ENCODE measurements at regions not wholly inside any gene's neighbourhood (a gene's known extent, or its start where the extent isn't known, plus 50 kb on each side); places are given as distances from the start of the nearest gene placed in this dataset.

DNA sequence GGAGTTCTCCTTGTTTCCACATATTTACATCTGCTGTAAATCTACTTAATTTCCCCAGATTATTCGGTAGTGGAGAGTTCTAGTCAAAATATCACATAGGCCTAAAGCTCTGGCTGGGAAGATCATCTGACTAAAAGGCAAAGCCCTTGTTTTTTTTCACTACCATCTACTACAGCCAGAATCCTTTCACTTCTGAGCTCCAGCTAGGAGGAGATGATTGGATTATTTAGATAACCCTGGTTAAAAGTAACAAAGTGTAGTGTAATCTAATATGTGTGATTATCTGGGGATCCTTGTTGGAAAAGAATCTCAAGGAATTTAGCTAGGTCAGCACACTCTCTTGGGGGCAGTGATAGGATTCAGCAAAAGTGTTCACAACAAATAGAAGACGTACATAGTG, 125.4 kb downstream of the DYRK2 start:
- Histone ChIP-seq H3K4me1 (no peaks in the 10 kb centered on the region), H3K27ac (no peak overlapping the region), H3K4me2 (no peak overlapping the region), H3K9me3 (no peaks in the 10 kb centered on the region), H3K4me3 (no peak overlapping the region)
- TF ChIP-seq ZSCAN20 (CRISPR knock-in tag; IDR thresholded peaks at IDR 0.05): no peak
- TF ChIP-seq MAFK (IDR thresholded peaks at IDR 0.05; ENCODE audit: partially characterized antibody): no peak
- no peak for TF ChIP-seq EHMT2 (IDR thresholded peaks at IDR 0.05; ENCODE audit: low read depth)
- no peak for TF ChIP-seq GATA3 (IDR thresholded peaks at IDR 0.05; ENCODE audit: borderline replicate concordance)
- no peak for TF ChIP-seq TFCP2L1 (CRISPR knock-in tag; IDR thresholded peaks at IDR 0.05)
- no peak for TF ChIP-seq HOXB5 (CRISPR knock-in tag; IDR thresholded peaks at IDR 0.05)
- TF ChIP-seq RAD21 (conservative IDR thresholded peaks at IDR 0.05 in 1 of 2, IDR thresholded peaks at IDR 0.05 in 1 of 2): no peak
- FAIRE-seq (no peak), ATAC-seq (no peak), DNase-seq (ENCODE audit: low read depth in 1 of 2, low spot score in 1 of 2) (no peak)
- POLR2A ChIA-PET: no interaction called here
- 43% methylated on average over 2 of the region's 2 CpGs for WGBS (ENCODE audit: missing lambda C conversion rate)
- CTCF ChIA-PET: no interaction called here

DNA sequence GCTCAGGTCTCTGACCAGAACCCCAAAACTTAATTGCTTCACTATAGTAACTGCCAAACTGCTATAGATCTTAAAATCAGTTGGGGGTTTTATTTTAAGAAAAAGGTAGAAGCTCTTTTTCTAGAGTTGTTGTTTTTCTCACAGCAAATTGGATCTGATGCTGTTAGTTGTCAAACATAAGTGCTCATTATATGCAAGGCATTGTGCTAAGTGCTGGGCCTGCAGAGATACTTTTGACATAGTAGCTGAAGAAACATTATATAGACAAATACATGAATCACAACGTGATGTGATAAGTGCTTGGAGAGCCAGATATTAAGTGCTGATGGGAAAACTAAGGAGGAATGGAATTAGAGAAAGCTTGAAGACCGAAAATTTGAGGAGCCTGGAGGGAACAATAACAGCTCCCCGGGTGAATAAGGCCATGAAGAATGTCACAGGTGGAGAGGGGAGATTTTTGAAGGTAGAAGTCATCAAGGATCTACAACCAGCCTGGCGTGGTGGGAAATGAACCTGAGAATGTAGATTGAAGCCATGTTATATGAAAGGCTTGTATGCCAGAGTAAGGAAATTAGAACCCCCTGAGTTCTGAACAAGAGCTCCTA, 126.5 kb downstream of the DYRK2 start:
- TF ChIP-seq KDM5A (IDR thresholded peaks at IDR 0.05) (no peak), EHMT2 (IDR thresholded peaks at IDR 0.05; ENCODE audit: low read depth) (no peak), MAFK (IDR thresholded peaks at IDR 0.05; ENCODE audit: partially characterized antibody) (no peak), MAZ (IDR thresholded peaks at IDR 0.05; ENCODE audit: borderline replicate concordance, low read depth, low read length) (no peak), POLR2A (IDR thresholded peaks at IDR 0.05; ENCODE audit: low read length) (no peak), TFCP2L1 (CRISPR knock-in tag; IDR thresholded peaks at IDR 0.05) (no peak), KDM1A (IDR thresholded peaks at IDR 0.05; ENCODE audit: low read depth) (no peak), GATA3 (IDR thresholded peaks at IDR 0.05; ENCODE audit: borderline replicate concordance) (no peak), HOXA7 (CRISPR knock-in tag; IDR thresholded peaks at IDR 0.05) (no peak), HOXB5 (CRISPR knock-in tag; IDR thresholded peaks at IDR 0.05) (no peak), RCOR1 (IDR thresholded peaks at IDR 0.05; ENCODE audit: low read depth, low read length) (no peak), CHD2 (IDR thresholded peaks at IDR 0.05; ENCODE audit: low read length, partially characterized antibody) (no peak), NPAS2 (CRISPR knock-in tag; IDR thresholded peaks at IDR 0.05; ENCODE audit: borderline replicate concordance) (no peak), EHF (CRISPR knock-in tag; IDR thresholded peaks at IDR 0.05) (no peak), NR3C1 (IDR thresholded peaks at IDR 0.05) (no peak)
- TF ChIP-seq, protein P1, sequence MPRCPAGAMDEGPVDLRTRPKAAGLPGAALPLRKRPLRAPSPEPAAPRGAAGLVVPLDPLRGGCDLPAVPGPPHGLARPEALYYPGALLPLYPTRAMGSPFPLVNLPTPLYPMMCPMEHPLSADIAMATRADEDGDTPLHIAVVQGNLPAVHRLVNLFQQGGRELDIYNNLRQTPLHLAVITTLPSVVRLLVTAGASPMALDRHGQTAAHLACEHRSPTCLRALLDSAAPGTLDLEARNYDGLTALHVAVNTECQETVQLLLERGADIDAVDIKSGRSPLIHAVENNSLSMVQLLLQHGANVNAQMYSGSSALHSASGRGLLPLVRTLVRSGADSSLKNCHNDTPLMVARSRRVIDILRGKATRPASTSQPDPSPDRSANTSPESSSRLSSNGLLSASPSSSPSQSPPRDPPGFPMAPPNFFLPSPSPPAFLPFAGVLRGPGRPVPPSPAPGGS (IDR thresholded peaks at IDR 0.05): no peak
- TF ChIP-seq, protein P2, sequence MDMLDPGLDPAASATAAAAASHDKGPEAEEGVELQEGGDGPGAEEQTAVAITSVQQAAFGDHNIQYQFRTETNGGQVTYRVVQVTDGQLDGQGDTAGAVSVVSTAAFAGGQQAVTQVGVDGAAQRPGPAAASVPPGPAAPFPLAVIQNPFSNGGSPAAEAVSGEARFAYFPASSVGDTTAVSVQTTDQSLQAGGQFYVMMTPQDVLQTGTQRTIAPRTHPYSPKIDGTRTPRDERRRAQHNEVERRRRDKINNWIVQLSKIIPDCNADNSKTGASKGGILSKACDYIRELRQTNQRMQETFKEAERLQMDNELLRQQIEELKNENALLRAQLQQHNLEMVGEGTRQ (IDR thresholded peaks at IDR 0.05): no peak
- CTCF ChIA-PET: interaction anchor here (0.8 to 1.2 kb wide), 2 partner anchors 9 to 333 kb away, joined by 3 read pairs; no protein-coding TSS in a partner anchor
- Histone ChIP-seq H3K4me1 (no peaks in the 10 kb centered on the region), H3K9me3 (no peaks in the 10 kb centered on the region), H3K4me3 (no peak overlapping the region), H3K4me2 (no peak overlapping the region), H3K27ac (no peak overlapping the region)
- DNase-seq (ENCODE audit: low read depth in 1 of 2, low spot score in 1 of 2) (no peak), FAIRE-seq (no peak), ATAC-seq (no peak)
- POLR2A ChIA-PET: no interaction called here
- 20% methylated on average over 4 of the region's 4 CpGs for whole genome bisulfite sequencing (ENCODE audit: missing lambda C conversion rate)

DNA sequence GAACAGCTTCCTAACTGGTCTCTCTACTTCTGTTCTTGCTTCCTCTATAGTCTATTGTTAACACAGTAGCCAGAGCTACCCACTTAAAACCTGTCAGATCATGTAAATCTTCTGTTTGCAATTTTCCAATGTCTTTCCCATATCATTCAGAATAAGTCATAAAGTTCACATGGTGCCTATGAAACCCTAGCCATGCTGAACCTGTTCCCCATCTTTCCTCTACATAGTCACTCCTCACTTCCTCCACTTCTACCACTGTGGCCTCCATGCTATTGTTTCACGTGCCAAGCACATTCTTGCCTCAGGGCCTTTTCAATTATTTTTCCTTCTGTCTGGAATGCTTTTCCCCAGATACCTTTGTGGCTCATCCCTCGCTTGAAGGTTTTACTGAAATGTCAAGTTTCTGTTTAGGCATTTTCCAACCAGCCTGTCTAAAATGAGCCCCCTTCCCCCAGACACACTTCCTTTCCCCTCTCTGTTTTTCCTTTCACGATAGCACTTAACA, 132.1 kb downstream of the DYRK2 start:
- ChIA-PET CTCF (interaction anchor here (0.6 kb wide), 1 partner anchor 67 kb away, joined by 3 read pairs; no protein-coding TSS in a partner anchor), POLR2A (no interaction called here)
- FAIRE-seq: no peak
- Histone ChIP-seq H3K4me2 (no peak overlapping the region), H3K4me1 (no peaks in the 10 kb centered on the region), H3K9me3 (no peaks in the 10 kb centered on the region), H3K4me3 (no peak overlapping the region), H3K27ac (no peak overlapping the region)
- WGBS (ENCODE audit: missing lambda C conversion rate): 73% methylated on average over 3 of the region's 3 CpGs
- no peak for DNase-seq (ENCODE audit: low read depth in 1 of 2, low spot score in 1 of 2)
- no peak for ATAC-seq
- no peak for TF ChIP-seq JUNB (IDR thresholded peaks at IDR 0.05)
- TF ChIP-seq, protein P3, sequence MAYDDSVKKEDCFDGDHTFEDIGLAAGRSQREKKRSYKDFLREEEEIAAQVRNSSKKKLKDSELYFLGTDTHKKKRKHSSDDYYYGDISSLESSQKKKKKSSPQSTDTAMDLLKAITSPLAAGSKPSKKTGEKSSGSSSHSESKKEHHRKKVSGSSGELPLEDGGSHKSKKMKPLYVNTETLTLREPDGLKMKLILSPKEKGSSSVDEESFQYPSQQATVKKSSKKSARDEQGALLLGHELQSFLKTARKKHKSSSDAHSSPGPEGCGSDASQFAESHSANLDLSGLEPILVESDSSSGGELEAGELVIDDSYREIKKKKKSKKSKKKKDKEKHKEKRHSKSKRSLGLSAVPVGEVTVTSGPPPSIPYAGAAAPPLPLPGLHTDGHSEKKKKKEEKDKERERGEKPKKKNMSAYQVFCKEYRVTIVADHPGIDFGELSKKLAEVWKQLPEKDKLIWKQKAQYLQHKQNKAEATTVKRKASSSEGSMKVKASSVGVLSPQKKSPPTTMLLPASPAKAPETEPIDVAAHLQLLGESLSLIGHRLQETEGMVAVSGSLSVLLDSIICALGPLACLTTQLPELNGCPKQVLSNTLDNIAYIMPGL (CRISPR knock-in tag; IDR thresholded peaks at IDR 0.05; ENCODE audit: borderline replicate concordance): no peak

Data from A549 (cell line).